Stimulated activated CD4-positive, alpha-beta T cell treated with anti-CD3 and anti-CD28 coated beads, Interleukin-2, amount 100 ng/mL, for 4 hours (primary cell): ENCODE measurements at regions not wholly inside any gene's neighbourhood (a gene's known extent, or its start where the extent isn't known, plus 50 kb on each side); places are given as distances from the start of the nearest gene placed in this dataset.
"Not testable (repeated sequence)": the region's sequence is repeated elsewhere in the genome, so short reads cannot be mapped to it uniquely, and the experiment has no call there.

Experiments used
- DNase-seq: peaks from one replicate; pipeline ENCODE4 v3.0.0-alpha.2; 2020; ENCODE audit warnings: low read depth

DNA sequence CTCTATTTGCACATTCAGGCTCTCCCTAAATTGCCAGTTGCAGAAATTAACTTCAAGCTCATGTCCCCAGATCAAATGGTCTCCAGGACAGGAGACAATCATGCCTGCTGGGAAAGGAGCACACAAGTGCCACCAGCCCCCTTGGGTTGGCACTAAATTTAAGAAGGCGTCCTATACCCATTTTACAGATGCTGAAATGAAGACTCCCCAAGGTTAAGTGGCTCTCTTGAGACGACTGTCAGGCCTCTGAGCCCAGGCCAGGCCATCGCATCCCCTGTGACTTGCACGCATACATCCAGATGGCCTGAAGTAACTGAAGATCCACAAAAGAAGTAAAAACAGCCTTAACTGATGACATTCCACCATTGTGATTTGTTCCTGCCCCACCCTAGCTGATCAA lies 232.5 kb upstream of the FOXF1 start:
- DNase-seq: not testable (repeated sequence)

- no peak for DNase-seq
Measured at GRCh38 chr16:86281421-86281820, 228.9 kb upstream of the FOXF1 start.

- no peak for DNase-seq
Measured at GRCh38 chr16:86283944-86284343, 226.4 kb upstream of the FOXF1 start.

GRCh38 chr16:86285421-86285820 lies 224.9 kb upstream of the FOXF1 start:
- DNase-seq: no peak

GRCh38 chr16:86285938-86286921 lies 224.1 kb upstream of the FOXF1 start:
- no peak for DNase-seq

DNA sequence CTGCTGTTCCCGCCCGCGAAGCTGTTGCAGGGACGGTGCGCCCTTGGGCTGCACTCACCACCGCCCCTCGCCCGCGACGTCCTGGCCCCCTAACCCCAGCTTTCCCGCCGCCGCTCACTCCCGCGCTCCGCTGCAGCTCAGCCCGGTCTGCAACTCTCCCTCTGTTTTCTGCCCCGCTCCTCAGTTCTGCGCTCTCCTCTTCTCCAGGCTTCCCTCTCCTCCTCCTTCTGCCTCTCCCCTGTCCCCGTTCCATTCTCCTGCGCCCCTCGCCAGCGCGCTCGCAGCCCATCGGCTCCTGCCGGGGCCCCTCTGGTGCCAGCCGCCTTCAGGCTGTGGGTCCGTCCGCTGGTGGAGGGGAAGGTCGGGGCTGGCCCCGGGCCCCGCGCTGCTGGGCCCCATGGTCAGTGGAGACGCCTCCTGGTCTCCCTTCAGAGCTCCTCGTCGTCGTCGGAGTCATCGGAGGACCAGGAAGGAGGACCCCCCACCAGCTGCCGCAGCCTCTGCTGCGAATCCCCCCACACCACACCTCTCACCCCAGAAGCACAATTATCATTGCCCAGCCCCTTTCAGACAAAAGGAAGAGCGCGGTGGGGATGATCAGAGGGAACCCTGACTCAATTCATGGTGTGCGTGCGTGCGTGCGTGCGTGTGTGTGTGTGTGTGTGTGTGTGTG lies 223.2 kb upstream of the FOXF1 start:
- DNase-seq: no peak

GRCh38 chr16:86287664-86288201 lies 222.6 kb upstream of the FOXF1 start:
- DNase-seq: no peak

- DNase-seq: no peak
Measured at GRCh38 chr16:86288716-86289294, 221.5 kb upstream of the FOXF1 start.

GRCh38 chr16:86289304-86289703 lies 221.0 kb upstream of the FOXF1 start:
- DNase-seq: no peak

- no peak for DNase-seq
Measured at GRCh38 chr16:86289907-86290306, 220.4 kb upstream of the FOXF1 start.

GRCh38 chr16:86291491-86291890 lies 218.8 kb upstream of the FOXF1 start:
- DNase-seq: no peak

GRCh38 chr16:86292171-86292775 lies 218.1 kb upstream of the FOXF1 start:
- DNase-seq: no peak

GRCh38 chr16:86292942-86293341 lies 217.4 kb upstream of the FOXF1 start:
- no peak for DNase-seq

- no peak for DNase-seq
Measured at GRCh38 chr16:86293906-86294305, 216.4 kb upstream of the FOXF1 start.

GRCh38 chr16:86294535-86295196 lies 215.7 kb upstream of the FOXF1 start:
- no peak for DNase-seq

DNA sequence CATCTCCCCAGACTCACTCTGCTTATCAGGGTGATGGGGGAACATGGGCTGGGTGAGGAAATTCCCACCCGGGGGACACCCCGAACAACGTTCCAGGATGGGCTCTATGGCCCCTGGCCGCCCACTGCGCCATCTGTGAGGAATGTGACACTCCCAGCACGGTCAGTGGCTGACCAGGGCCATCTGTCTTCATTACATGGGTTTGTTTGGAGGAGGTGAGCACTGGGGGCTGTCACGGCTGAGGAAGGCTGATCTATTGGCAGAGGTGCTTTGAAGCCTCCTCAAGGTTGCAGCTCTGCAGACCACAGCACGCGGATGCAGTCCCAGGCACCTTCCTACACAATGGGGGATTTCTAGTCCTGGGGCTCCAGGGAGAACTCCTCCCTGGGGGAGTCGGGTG lies 214.1 kb upstream of the FOXF1 start:
- no peak for DNase-seq

- DNase-seq: no peak
Measured at GRCh38 chr16:86297391-86297790, 212.9 kb upstream of the FOXF1 start.

- DNase-seq: no peak
Measured at GRCh38 chr16:86297866-86298757, 212.2 kb upstream of the FOXF1 start.

DNA sequence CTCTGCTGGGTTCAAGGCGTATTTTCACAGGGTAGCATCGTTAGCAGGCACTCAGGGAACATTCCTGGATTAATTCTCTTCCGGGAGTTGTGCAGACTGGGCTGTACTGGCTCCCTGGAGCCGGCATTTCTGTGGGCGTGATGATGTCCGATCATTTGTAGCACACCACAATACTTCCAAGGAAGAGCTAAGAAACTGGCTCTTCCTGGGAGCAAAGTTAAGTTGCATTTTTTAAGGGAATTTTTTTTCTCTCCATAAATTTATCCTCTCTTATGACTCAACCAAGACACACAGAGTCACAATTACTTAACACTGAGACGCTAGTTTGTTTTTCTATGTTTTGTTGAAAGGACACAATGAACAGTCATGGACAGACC lies 211.6 kb upstream of the FOXF1 start:
- DNase-seq: no peak

- no peak for DNase-seq
Measured at GRCh38 chr16:86299882-86300610, 210.3 kb upstream of the FOXF1 start.
